ENCODE measurements at regions not wholly inside any gene's neighbourhood (a gene's known extent, or its start where the extent isn't known, plus 50 kb on each side); places are given as distances from the start of the nearest gene placed in this dataset.
A peak's percentile ranks its signal among the peaks of the same experiment; 100 is the strongest.

DNA sequence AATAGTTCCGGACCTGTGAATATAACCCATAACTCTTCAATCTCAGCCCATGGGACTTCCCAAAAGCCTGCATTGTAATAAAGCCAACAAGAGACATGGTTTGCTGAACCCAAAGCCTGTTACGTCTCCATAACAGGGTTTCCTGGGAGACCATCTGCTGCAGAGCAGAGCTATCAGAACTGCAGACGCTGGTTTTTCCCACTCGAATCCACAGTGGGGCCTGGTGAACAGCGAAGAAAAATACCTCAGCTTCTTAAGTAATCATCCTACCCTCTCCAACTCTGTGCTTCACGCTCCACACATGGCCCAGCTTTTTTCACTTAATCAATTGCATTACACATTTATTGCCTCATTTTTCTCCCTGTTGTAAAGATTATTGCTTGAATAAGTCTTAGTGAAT, 409.5 kb upstream of the GRIA1 start:
- intact Hi-C loops (cut with micrococcal nuclease): no loop called here

DNA sequence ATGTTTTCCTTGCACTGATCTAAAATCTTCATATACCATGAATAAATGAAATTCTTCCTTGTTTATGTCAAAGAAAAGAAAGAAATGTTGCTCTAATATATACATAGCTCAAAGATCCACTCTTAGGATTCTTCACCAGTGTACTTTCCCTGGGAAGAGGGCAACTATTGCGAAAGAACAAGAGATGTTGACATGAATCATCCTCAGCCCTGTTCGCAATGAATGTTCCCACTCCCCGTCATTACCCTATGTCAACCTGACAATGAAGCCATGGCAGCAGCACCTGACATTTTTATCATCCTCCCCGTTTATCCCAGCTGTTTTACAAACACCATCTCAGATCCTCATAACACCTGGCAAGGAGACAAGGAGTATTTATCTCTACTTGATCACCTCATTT, 409.1 kb upstream of the GRIA1 start:
- no peak overlapping the region for H3K27ac ChIP-seq (ENCODE audit: low read length)
- H3K9me2 ChIP-seq (replicated peaks; ENCODE audit: low read length): no peaks in the 10 kb centered on the region
- H3K4me2 ChIP-seq (ENCODE audit: low read length): no peak overlapping the region
- no TSS peak for BruUV-seq (replicated peaks)
- no peak for ATAC-seq
- H3K4me3 ChIP-seq (ENCODE audit: low read length): no peak overlapping the region
- TF ChIP-seq, protein P1, sequence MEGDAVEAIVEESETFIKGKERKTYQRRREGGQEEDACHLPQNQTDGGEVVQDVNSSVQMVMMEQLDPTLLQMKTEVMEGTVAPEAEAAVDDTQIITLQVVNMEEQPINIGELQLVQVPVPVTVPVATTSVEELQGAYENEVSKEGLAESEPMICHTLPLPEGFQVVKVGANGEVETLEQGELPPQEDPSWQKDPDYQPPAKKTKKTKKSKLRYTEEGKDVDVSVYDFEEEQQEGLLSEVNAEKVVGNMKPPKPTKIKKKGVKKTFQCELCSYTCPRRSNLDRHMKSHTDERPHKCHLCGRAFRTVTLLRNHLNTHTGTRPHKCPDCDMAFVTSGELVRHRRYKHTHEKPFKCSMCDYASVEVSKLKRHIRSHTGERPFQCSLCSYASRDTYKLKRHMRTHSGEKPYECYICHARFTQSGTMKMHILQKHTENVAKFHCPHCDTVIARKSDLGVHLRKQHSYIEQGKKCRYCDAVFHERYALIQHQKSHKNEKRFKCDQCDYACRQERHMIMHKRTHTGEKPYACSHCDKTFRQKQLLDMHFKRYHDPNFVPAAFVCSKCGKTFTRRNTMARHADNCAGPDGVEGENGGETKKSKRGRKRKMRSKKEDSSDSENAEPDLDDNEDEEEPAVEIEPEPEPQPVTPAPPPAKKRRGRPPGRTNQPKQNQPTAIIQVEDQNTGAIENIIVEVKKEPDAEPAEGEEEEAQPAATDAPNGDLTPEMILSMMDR (conservative IDR thresholded peaks at IDR 0.05; ENCODE audit: low read depth, low read length): no peak
- no peak for TF ChIP-seq EZH2phosphoT487 (IDR thresholded peaks at IDR 0.05; ENCODE audit: borderline replicate concordance, low read length)
- no peak for TF ChIP-seq EZH2 (IDR thresholded peaks at IDR 0.05; ENCODE audit: low read length, unreplicated experiment)
- H2AFZ ChIP-seq (ENCODE audit: low read length): no peak overlapping the region
- H3K9me3 ChIP-seq (ENCODE audit: low read length): peaks cover 6% of the 10 kb centered on the region; the same call in 1 of the 2 replicates
- no peak overlapping the region for H3K9ac ChIP-seq (ENCODE audit: low read length)
- no peaks in the 10 kb centered on the region for H3K27me3 ChIP-seq (ENCODE audit: low read length)
- H3K79me2 ChIP-seq (ENCODE audit: low read length): no peaks in the 10 kb centered on the region
- CTCF ChIA-PET: no interaction called here
- H4K20me1 ChIP-seq (ENCODE audit: low read length): no peaks in the 10 kb centered on the region
- H3K4me1 ChIP-seq (ENCODE audit: insufficient read depth, low read length): no peaks in the 10 kb centered on the region
- no peaks in the 10 kb centered on the region for H3K36me3 ChIP-seq (ENCODE audit: low read depth, low read length)
- intact Hi-C loops (cut with micrococcal nuclease): no loop called here
- peak; percentile 8 for DNase-seq
- no peaks in the 10 kb centered on the region for H3F3A ChIP-seq (ENCODE audit: low read length, unreplicated experiment)
- POLR2A ChIA-PET (ENCODE audit: unreplicated experiment): no interaction called here

More for the DNA sequence above, 409.5 kb upstream of the GRIA1 start:
- H3K27ac ChIP-seq (ENCODE audit: low read length): no peak overlapping the region
- H2AFZ ChIP-seq (ENCODE audit: low read length): no peak overlapping the region
- H3K9ac ChIP-seq (ENCODE audit: low read length): no peak overlapping the region
- H3K4me3 ChIP-seq (ENCODE audit: low read length): no peak overlapping the region
- TF ChIP-seq EZH2 (IDR thresholded peaks at IDR 0.05; ENCODE audit: low read length, unreplicated experiment): no peak
- TF ChIP-seq, protein P1 (conservative IDR thresholded peaks at IDR 0.05; ENCODE audit: low read depth, low read length): no peak
- no peaks in the 10 kb centered on the region for H3K36me3 ChIP-seq (ENCODE audit: low read depth, low read length)
- BruUV-seq (replicated peaks): no TSS peak
- no peaks in the 10 kb centered on the region for H3K79me2 ChIP-seq (ENCODE audit: low read length)
- H4K20me1 ChIP-seq (ENCODE audit: low read length): no peaks in the 10 kb centered on the region
- POLR2A ChIA-PET (ENCODE audit: unreplicated experiment): no interaction called here
- H3K27me3 ChIP-seq (ENCODE audit: low read length): no peaks in the 10 kb centered on the region
- H3K4me2 ChIP-seq (ENCODE audit: low read length): no peak overlapping the region
- H3K9me2 ChIP-seq (replicated peaks; ENCODE audit: low read length): no peaks in the 10 kb centered on the region
- H3K4me1 ChIP-seq (ENCODE audit: insufficient read depth, low read length): no peaks in the 10 kb centered on the region
- H3F3A ChIP-seq (ENCODE audit: low read length, unreplicated experiment): no peaks in the 10 kb centered on the region
- CTCF ChIA-PET: no interaction called here
- DNase-seq (no peak), ATAC-seq (no peak)
- peaks cover 6% of the 10 kb centered on the region; the same call in 1 of the 2 replicates for H3K9me3 ChIP-seq (ENCODE audit: low read length)

- intact Hi-C loops (cut with micrococcal nuclease): no loop called here
- TF ChIP-seq EZH2 (IDR thresholded peaks at IDR 0.05; ENCODE audit: low read length, unreplicated experiment) (no peak), EZH2phosphoT487 (IDR thresholded peaks at IDR 0.05; ENCODE audit: borderline replicate concordance, low read length) (no peak)
- TF ChIP-seq, protein P1 (conservative IDR thresholded peaks at IDR 0.05; ENCODE audit: low read depth, low read length): no peak
- ChIA-PET POLR2A (ENCODE audit: unreplicated experiment) (no interaction called here), CTCF (no interaction called here)
- DNase-seq: no peak
- Histone ChIP-seq H3K27ac (ENCODE audit: low read length) (no peak overlapping the region), H2AFZ (ENCODE audit: low read length) (no peak overlapping the region), H3K9ac (ENCODE audit: low read length) (no peak overlapping the region), H3K4me1 (ENCODE audit: insufficient read depth, low read length) (no peaks in the 10 kb centered on the region), H3K9me2 (replicated peaks; ENCODE audit: low read length) (no peaks in the 10 kb centered on the region), H4K20me1 (ENCODE audit: low read length) (no peaks in the 10 kb centered on the region), H3K4me3 (ENCODE audit: low read length) (no peak overlapping the region), H3K79me2 (ENCODE audit: low read length) (no peaks in the 10 kb centered on the region), H3K36me3 (ENCODE audit: low read depth, low read length) (no peaks in the 10 kb centered on the region), H3F3A (ENCODE audit: low read length, unreplicated experiment) (no peaks in the 10 kb centered on the region), H3K9me3 (ENCODE audit: low read length) (no peaks in the 10 kb centered on the region), H3K27me3 (ENCODE audit: low read length) (no peaks in the 10 kb centered on the region), H3K4me2 (ENCODE audit: low read length) (no peak overlapping the region)
- BruUV-seq (replicated peaks): no TSS peak
- no peak for ATAC-seq
These were observed 406.0 kb upstream of the GRIA1 start for GRCh38 chr5:153084511-153084910.
